Activated CD4-positive, alpha-beta memory T cell treated with anti-CD3 and anti-CD28 coated beads, Interleukin-2, amount 10 ng/mL, durations not matched to agents 7 days and 5 days (primary cell): ENCODE measurements at regions not wholly inside any gene's neighbourhood (a gene's known extent, or its start where the extent isn't known, plus 50 kb on each side); places are given as distances from the start of the nearest gene placed in this dataset.

ENCODE experiments used
- CTCF ChIA-PET: fragments of 350-600 bp; sonication (Branson Sonifier 250); formaldehyde crosslinking; loops from one replicate; lab custom pipeline; 2021; ENCODE audit warnings: antibody characterized with exemption, inconsistent platforms; lab: Charles Lee
- POLR2A ChIA-PET: fragments of 350-600 bp; sonication (Branson Sonifier 250); formaldehyde crosslinking; loops from one replicate; lab custom pipeline; 2021; ENCODE audit warnings: antibody characterized with exemption; lab: Charles Lee
- DNase-seq: peaks from one replicate; pipeline ENCODE4 v3.0.0-alpha.2; 2020
- H3K27ac Mint-ChIP-seq: one replicate; pipeline ENCODE4 v1.8.0; 2021; ENCODE audit warnings: mild to moderate bottlenecking, mixed read lengths
- H3K27me3 Mint-ChIP-seq: one replicate; pipeline ENCODE4 v1.8.0; 2021; ENCODE audit warnings: mixed read lengths
- H3K36me3 Mint-ChIP-seq: one replicate; pipeline ENCODE4 v1.8.0; 2021; ENCODE audit warnings: low read depth, mixed read lengths
- H3K4me1 Mint-ChIP-seq: one replicate; pipeline ENCODE4 v1.8.0; 2021; ENCODE audit warnings: mixed read lengths
- H3K4me3 Mint-ChIP-seq: one replicate; pipeline ENCODE4 v1.8.0; 2021; ENCODE audit warnings: mild to moderate bottlenecking, mixed read lengths
- H3K9me3 Mint-ChIP-seq: one replicate; pipeline ENCODE4 v1.8.0; 2021; ENCODE audit warnings: mixed read lengths

GRCh38 chr2:180144338-180144813 lies 137.3 kb upstream of the CWC22 start:
- H3K27me3 Mint-ChIP-seq = no peaks in the 10 kb centered on the region
- H3K27ac Mint-ChIP-seq = no peak overlapping the region
- H3K36me3 Mint-ChIP-seq = no peaks in the 10 kb centered on the region
- DNase-seq = no peak
- no peaks in the 10 kb centered on the region for H3K9me3 Mint-ChIP-seq
- no peak overlapping the region for H3K4me3 Mint-ChIP-seq
- no peaks in the 10 kb centered on the region for H3K4me1 Mint-ChIP-seq
- ChIA-PET CTCF (no interaction called here), POLR2A (no interaction called here)

- Mint-ChIP-seq H3K9me3 (no peaks in the 10 kb centered on the region), H3K4me3 (no peak overlapping the region), H3K36me3 (no peaks in the 10 kb centered on the region), H3K4me1 (no peaks in the 10 kb centered on the region), H3K27ac (no peak overlapping the region), H3K27me3 (no peaks in the 10 kb centered on the region)
- no peak for DNase-seq
- ChIA-PET CTCF (no interaction called here), POLR2A (no interaction called here)
Measured at GRCh38 chr2:180143633-180144337, 136.7 kb upstream of the CWC22 start.

- Mint-ChIP-seq H3K9me3 (no peaks in the 10 kb centered on the region), H3K27me3 (no peaks in the 10 kb centered on the region), H3K4me3 (no peak overlapping the region), H3K4me1 (no peaks in the 10 kb centered on the region), H3K36me3 (no peaks in the 10 kb centered on the region), H3K27ac (no peak overlapping the region)
- ChIA-PET POLR2A (no interaction called here), CTCF (no interaction called here)
- no peak for DNase-seq
Measured at GRCh38 chr2:180141600-180141999, 134.5 kb upstream of the CWC22 start.

GRCh38 chr2:180133736-180134135 lies 126.6 kb upstream of the CWC22 start:
- H3K4me3 Mint-ChIP-seq = no peak overlapping the region
- no peaks in the 10 kb centered on the region for H3K4me1 Mint-ChIP-seq
- ChIA-PET CTCF (no interaction called here), POLR2A (no interaction called here)
- H3K27ac Mint-ChIP-seq = no peak overlapping the region
- DNase-seq = no peak
- H3K9me3 Mint-ChIP-seq = no peaks in the 10 kb centered on the region
- H3K36me3 Mint-ChIP-seq = no peaks in the 10 kb centered on the region
- H3K27me3 Mint-ChIP-seq = peaks cover 11% of the 10 kb centered on the region

GRCh38 chr2:180130403-180130802 lies 123.3 kb upstream of the CWC22 start:
- Mint-ChIP-seq H3K27me3 (peaks cover 18% of the 10 kb centered on the region), H3K4me1 (peaks cover 1% of the 10 kb centered on the region), H3K36me3 (no peaks in the 10 kb centered on the region), H3K27ac (no peak overlapping the region), H3K9me3 (no peaks in the 10 kb centered on the region), H3K4me3 (no peak overlapping the region)
- DNase-seq = no peak
- CTCF ChIA-PET = no interaction called here
- POLR2A ChIA-PET = no interaction called here

- no peak for DNase-seq
- ChIA-PET CTCF (no interaction called here), POLR2A (no interaction called here)
- Mint-ChIP-seq H3K36me3 (no peaks in the 10 kb centered on the region), H3K27ac (no peak overlapping the region), H3K4me1 (peaks cover 1% of the 10 kb centered on the region), H3K4me3 (no peak overlapping the region), H3K9me3 (no peaks in the 10 kb centered on the region), H3K27me3 (peaks cover 16% of the 10 kb centered on the region)
Measured at GRCh38 chr2:180128861-180129260, 121.8 kb upstream of the CWC22 start.

- peaks cover 1% of the 10 kb centered on the region for H3K4me1 Mint-ChIP-seq
- no peaks in the 10 kb centered on the region for H3K36me3 Mint-ChIP-seq
- no peak overlapping the region for H3K27ac Mint-ChIP-seq
- POLR2A ChIA-PET = no interaction called here
- peaks cover 13% of the 10 kb centered on the region for H3K27me3 Mint-ChIP-seq
- H3K4me3 Mint-ChIP-seq = no peak overlapping the region
- peak; percentile 36 for DNase-seq
- CTCF ChIA-PET = interaction anchor here (0.7 to 4.3 kb wide), 5 partner anchors 11 to 1590 kb away, joined by 3 to 20 read pairs (median 6); no protein-coding TSS in a partner anchor
- H3K9me3 Mint-ChIP-seq = no peaks in the 10 kb centered on the region
Measured at GRCh38 chr2:180125245-180125962, 118.3 kb upstream of the CWC22 start.

- no peak overlapping the region for H3K27ac Mint-ChIP-seq
- H3K36me3 Mint-ChIP-seq = no peaks in the 10 kb centered on the region
- H3K9me3 Mint-ChIP-seq = no peaks in the 10 kb centered on the region
- ChIA-PET CTCF (interaction anchor here (0.8 to 4.3 kb wide), 7 partner anchors 8 to 1592 kb away, joined by 3 to 20 read pairs (median 5); no protein-coding TSS in a partner anchor), POLR2A (no interaction called here)
- H3K27me3 Mint-ChIP-seq = peaks cover 10% of the 10 kb centered on the region
- no peak overlapping the region for H3K4me3 Mint-ChIP-seq
- DNase-seq = no peak
- H3K4me1 Mint-ChIP-seq = peaks cover 1% of the 10 kb centered on the region
Measured at GRCh38 chr2:180124273-180125139, 117.4 kb upstream of the CWC22 start.

- Mint-ChIP-seq H3K27ac (no peak overlapping the region), H3K4me1 (peaks cover 1% of the 10 kb centered on the region), H3K9me3 (no peaks in the 10 kb centered on the region), H3K27me3 (peaks cover 5% of the 10 kb centered on the region), H3K4me3 (no peak overlapping the region), H3K36me3 (no peaks in the 10 kb centered on the region)
- CTCF ChIA-PET = interaction anchor here (1.1 to 4.3 kb wide), 3 partner anchors 8 to 936 kb away, joined by 4 to 20 read pairs (median 7); no protein-coding TSS in a partner anchor
- POLR2A ChIA-PET = no interaction called here
- DNase-seq = no peak
Measured at GRCh38 chr2:180122874-180123273, 115.8 kb upstream of the CWC22 start.

- Mint-ChIP-seq H3K27ac (no peak overlapping the region), H3K36me3 (no peaks in the 10 kb centered on the region), H3K9me3 (no peaks in the 10 kb centered on the region), H3K4me1 (no peaks in the 10 kb centered on the region), H3K27me3 (no peaks in the 10 kb centered on the region), H3K4me3 (no peak overlapping the region)
- CTCF ChIA-PET = no interaction called here
- POLR2A ChIA-PET = no interaction called here
- no peak for DNase-seq
Measured at GRCh38 chr2:180115675-180116074, 108.6 kb upstream of the CWC22 start.

GRCh38 chr2:180115269-180115668 lies 108.2 kb upstream of the CWC22 start:
- CTCF ChIA-PET = interaction anchor here (1.4 kb wide), 1 partner anchor 8 kb away, joined by 7 read pairs; no protein-coding TSS in a partner anchor
- Mint-ChIP-seq H3K4me1 (no peaks in the 10 kb centered on the region), H3K27ac (no peak overlapping the region), H3K4me3 (no peak overlapping the region), H3K9me3 (no peaks in the 10 kb centered on the region), H3K27me3 (no peaks in the 10 kb centered on the region), H3K36me3 (no peaks in the 10 kb centered on the region)
- POLR2A ChIA-PET = no interaction called here
- DNase-seq = no peak

- CTCF ChIA-PET = no interaction called here
- Mint-ChIP-seq H3K4me1 (no peaks in the 10 kb centered on the region), H3K27ac (no peak overlapping the region), H3K4me3 (no peak overlapping the region), H3K36me3 (no peaks in the 10 kb centered on the region), H3K9me3 (no peaks in the 10 kb centered on the region), H3K27me3 (no peaks in the 10 kb centered on the region)
- POLR2A ChIA-PET = no interaction called here
- no peak for DNase-seq
Measured at GRCh38 chr2:180111901-180112300, 104.8 kb upstream of the CWC22 start.

- H3K36me3 Mint-ChIP-seq = no peaks in the 10 kb centered on the region
- CTCF ChIA-PET = no interaction called here
- DNase-seq = no peak
- H3K4me1 Mint-ChIP-seq = no peaks in the 10 kb centered on the region
- POLR2A ChIA-PET = no interaction called here
- no peaks in the 10 kb centered on the region for H3K9me3 Mint-ChIP-seq
- no peak overlapping the region for H3K4me3 Mint-ChIP-seq
- no peaks in the 10 kb centered on the region for H3K27me3 Mint-ChIP-seq
- H3K27ac Mint-ChIP-seq = no peak overlapping the region
Measured at GRCh38 chr2:180110469-180110868, 103.4 kb upstream of the CWC22 start.
